Body of pancreas (tissue), 4 donors: ENCODE measurements at regions not wholly inside any gene's neighbourhood (a gene's known extent, or its start where the extent isn't known, plus 50 kb on each side); places are given as distances from the start of the nearest gene placed in this dataset.

Source experiments
- CTCF ChIP-seq, 7 experiments: fragments of 450-650 bp in 4 of 7; fragments of 200-600 bp in 3 of 7; sonication (generic) in 3 of 7; IDR thresholded peaks; one replicate each; pipeline ENCODE4 v1.5.1; 2016 to 2019; ENCODE audit warnings: antibody characterized with exemption in 7 of 7
- POLR2A ChIP-seq, 3 donors: fragments of 450-650 bp; IDR thresholded peaks; one replicate each; pipeline ENCODE4 v1.6.1; 2016; ENCODE audit warnings: antibody characterized with exemption in 3 of 3, mild to moderate bottlenecking in 2 of 3

- TF ChIP-seq CTCF (IDR thresholded peaks at IDR 0.05): no peak
- TF ChIP-seq POLR2A (IDR thresholded peaks at IDR 0.05): no peak
These were observed 1852.2 kb upstream of the IGFBP7 start for GRCh38 chr4:58962424-58962823.
